Mesothelial cell of epicardium (in vitro differentiated cells): ENCODE measurements at regions not wholly inside any gene's neighbourhood (a gene's known extent, or its start where the extent isn't known, plus 50 kb on each side); places are given as distances from the start of the nearest gene placed in this dataset.
"Not testable (repeated sequence)": the region's sequence is repeated elsewhere in the genome, so short reads cannot be mapped to it uniquely, and the experiment has no call there.

Source experiments
- DNase-seq, 2 experiments: peaks; one replicate each; pipeline ENCODE4 v3.0.0; 2021; ENCODE audit warnings: low spot score in 2 of 2; ENCODE audit not compliant: unreplicated experiment in 2 of 2
- H3K27ac Mint-ChIP-seq: 2 replicates; pipeline ENCODE4 v1.8.0; 2021; ENCODE audit warnings: mixed read lengths
- H3K27me3 Mint-ChIP-seq: 2 replicates; pipeline ENCODE4 v1.8.0; 2021; ENCODE audit warnings: low read depth, mixed read lengths
- H3K36me3 Mint-ChIP-seq: 2 replicates; pipeline ENCODE4 v1.8.0; 2021; ENCODE audit warnings: mixed read lengths
- H3K4me1 Mint-ChIP-seq: 2 replicates; pipeline ENCODE4 v1.8.0; 2021; ENCODE audit warnings: mixed read lengths
- H3K4me3 Mint-ChIP-seq: 2 replicates; pipeline ENCODE4 v1.8.0; 2021; ENCODE audit warnings: mild to moderate bottlenecking, moderate library complexity, mixed read lengths
- H3K9me3 Mint-ChIP-seq: 2 replicates; pipeline ENCODE4 v1.8.0; 2021; ENCODE audit warnings: mixed read lengths
- CTCF ChIP-seq: fragments of 200-600 bp; sonication (generic); IDR thresholded peaks from one replicate; pipeline ENCODE4 v1.5.0; 2021; ENCODE audit warnings: antibody characterized with exemption; ENCODE audit not compliant: unreplicated experiment

GRCh38 chr15:53923741-53924140, 54.5 kb upstream of the UNC13C start:
- H3K9me3 Mint-ChIP-seq, result peaks cover 16% of the 10 kb centered on the region
- not testable (repeated sequence) for DNase-seq, H3K27me3 Mint-ChIP-seq, H3K36me3 Mint-ChIP-seq, H3K4me3 Mint-ChIP-seq, H3K27ac Mint-ChIP-seq
- H3K4me1 Mint-ChIP-seq, result peaks cover 20% of the 10 kb centered on the region

- H3K27ac Mint-ChIP-seq, result no peak overlapping the region
- H3K4me1 Mint-ChIP-seq, result peaks cover 19% of the 10 kb centered on the region
- no peaks in the 10 kb centered on the region for H3K27me3 Mint-ChIP-seq
- no peak overlapping the region for H3K4me3 Mint-ChIP-seq
- peak in 1 of 2 experiments; percentile 54 for DNase-seq
- H3K9me3 Mint-ChIP-seq, result no peaks in the 10 kb centered on the region
- TF ChIP-seq CTCF, result no peak
- H3K36me3 Mint-ChIP-seq, result no peaks in the 10 kb centered on the region
Observed at GRCh38 chr15:53918180-53919079, 59.8 kb upstream of the UNC13C start.

GRCh38 chr15:53917109-53917508, 61.1 kb upstream of the UNC13C start:
- TF ChIP-seq CTCF, result no peak
- Mint-ChIP-seq H3K36me3 (no peaks in the 10 kb centered on the region), H3K27me3 (no peaks in the 10 kb centered on the region), H3K9me3 (no peaks in the 10 kb centered on the region), H3K27ac (no peak overlapping the region), H3K4me1 (peaks cover 19% of the 10 kb centered on the region), H3K4me3 (no peak overlapping the region)
- no peak for DNase-seq

GRCh38 chr15:53911431-53911830, 66.8 kb upstream of the UNC13C start:
- TF ChIP-seq CTCF, result no peak
- Mint-ChIP-seq H3K27me3 (no peaks in the 10 kb centered on the region), H3K4me1 (peaks cover 13% of the 10 kb centered on the region), H3K9me3 (no peaks in the 10 kb centered on the region), H3K27ac (no peak overlapping the region), H3K36me3 (no peaks in the 10 kb centered on the region), H3K4me3 (no peak overlapping the region)
- DNase-seq, result no peak

- H3K9me3 Mint-ChIP-seq, result no peaks in the 10 kb centered on the region
- no peak for DNase-seq
- H3K4me1 Mint-ChIP-seq, result peaks cover 13% of the 10 kb centered on the region
- TF ChIP-seq CTCF, result no peak
- no peak overlapping the region for H3K27ac Mint-ChIP-seq
- H3K4me3 Mint-ChIP-seq, result no peak overlapping the region
- no peaks in the 10 kb centered on the region for H3K36me3 Mint-ChIP-seq
- no peaks in the 10 kb centered on the region for H3K27me3 Mint-ChIP-seq
Observed at GRCh38 chr15:53910852-53911251, 67.4 kb upstream of the UNC13C start.

GRCh38 chr15:53910236-53910849, 67.9 kb upstream of the UNC13C start:
- H3K27ac Mint-ChIP-seq, result peak overlapping the region; percentile 44
- no peak overlapping the region for H3K4me3 Mint-ChIP-seq

More at GRCh38 chr15:53910236-53910849, 67.9 kb upstream of the UNC13C start:
- no peaks in the 10 kb centered on the region for H3K36me3 Mint-ChIP-seq
- no peaks in the 10 kb centered on the region for H3K27me3 Mint-ChIP-seq
- TF ChIP-seq CTCF, result no peak
- H3K9me3 Mint-ChIP-seq, result no peaks in the 10 kb centered on the region
- no peak for DNase-seq
- peaks cover 13% of the 10 kb centered on the region for H3K4me1 Mint-ChIP-seq
